Endothelial cell of umbilical vein (primary cell): ENCODE measurements at regions not wholly inside any gene's neighbourhood (a gene's known extent, or its start where the extent isn't known, plus 50 kb on each side); places are given as distances from the start of the nearest gene placed in this dataset.

ENCODE experiments used
- BruUV-seq: library from RNA; stranded (reverse); fragments of 400-500 nt; replicated peaks from 2 replicates; lab custom pipeline; 2021; lab: Mats Ljungman, UMichigan
- CTCF ChIA-PET: fragments of 300-600, 350-600 bp; sonication (Branson Sonifier 250); formaldehyde crosslinking; loops from one replicate; lab custom pipeline; 2021; ENCODE audit warnings: antibody characterized with exemption, inconsistent platforms; lab: Charles Lee
- POLR2A ChIA-PET: fragments of 300-600, 350-600 bp; sonication (Branson Sonifier 250); formaldehyde crosslinking; loops from one replicate; lab custom pipeline; 2021; ENCODE audit warnings: antibody characterized with exemption, inconsistent platforms; lab: Charles Lee
- DNase-seq: peaks from one replicate; pipeline ENCODE4 v3.0.0-alpha.2; 2011; ENCODE audit warnings: low read depth, low spot score
- FAIRE-seq: peaks from 2 replicates; lab custom pipeline; 2011; peaks lifted over from hg19 to GRCh38; lab: Jason Lieb, UNC
- H2AFZ ChIP-seq: 2 replicates; pipeline ENCODE4 v1.6.0; 2012; ENCODE audit warnings: low read depth, low read length, control low read depth, inconsistent platforms
- H3K27ac ChIP-seq: 2 replicates; pipeline ENCODE4 v1.5.1; 2011; ENCODE audit warnings: low read depth, mild to moderate bottlenecking, control low read depth, low read length, moderate library complexity; ENCODE audit not compliant: insufficient read depth
- H3K27me3 ChIP-seq, 2 experiments: 2 replicates each; pipeline versions ENCODE4 v1.6.0 to v1.6.1; 2011; ENCODE audit warnings: low read length in 2 of 2, mixed read lengths in 1 of 2; ENCODE audit not compliant: control insufficient read depth in 2 of 2, insufficient read depth in 2 of 2
- H3K36me3 ChIP-seq, 2 experiments: 2 replicates in 1 of 2; 3 replicates in 1 of 2; pipeline ENCODE4 v1.5.1; 2011; ENCODE audit warnings: low read length in 2 of 2, mild to moderate bottlenecking in 1 of 2, moderate library complexity in 1 of 2; ENCODE audit not compliant: control insufficient read depth in 2 of 2, insufficient read depth in 2 of 2; ENCODE audit errors: extremely low read depth in 1 of 2
- H3K4me1 ChIP-seq: 3 replicates; pipeline ENCODE4 v1.5.1; 2011; ENCODE audit warnings: mild to moderate bottlenecking, low read length; ENCODE audit not compliant: control insufficient read depth, insufficient read depth; ENCODE audit errors: extremely low read depth
- H3K4me2 ChIP-seq: 2 replicates; pipeline ENCODE4 v1.6.1; 2011; ENCODE audit warnings: low read length, control low read depth, mixed read lengths; ENCODE audit not compliant: insufficient read depth
- H3K4me3 ChIP-seq, 3 experiments: fragments of 200-600 bp in 1 of 3; sonication (generic), shearing (Covaris generic) in 1 of 3; replicated peaks in 1 of 3; 2 replicates each; pipeline ENCODE4 v1.5.1; 2011 to 2016; ENCODE audit warnings: control low read depth in 3 of 3, low read length in 3 of 3, mild to moderate bottlenecking in 2 of 3, inconsistent platforms in 1 of 3, low read depth in 1 of 3, moderate library complexity in 1 of 3; ENCODE audit not compliant: insufficient read depth in 1 of 3
- H3K79me2 ChIP-seq: 2 replicates; pipeline ENCODE4 v1.6.0; 2012; ENCODE audit warnings: low read length, inconsistent platforms; ENCODE audit not compliant: control insufficient read depth, insufficient read depth
- H3K9ac ChIP-seq: replicated peaks from 2 replicates; pipeline ENCODE3; 2011; ENCODE audit warnings: low read length, control low read depth; ENCODE audit not compliant: insufficient read depth; ENCODE audit errors: extremely low read depth
- H3K9me1 ChIP-seq: replicated peaks from 3 replicates; pipeline ENCODE4 v1.6.0; 2011; ENCODE audit warnings: mild to moderate bottlenecking, low read length; ENCODE audit not compliant: control insufficient read depth, insufficient read depth; ENCODE audit errors: extremely low read depth
- H3K9me3 ChIP-seq: replicated peaks from 2 replicates; pipeline ENCODE4 v1.5.1; 2012; ENCODE audit warnings: low read length, inconsistent platforms; ENCODE audit not compliant: control insufficient read depth, insufficient read depth
- H4K20me1 ChIP-seq: replicated peaks from 2 replicates; pipeline ENCODE3; 2011; ENCODE audit warnings: mild to moderate bottlenecking, low read length; ENCODE audit not compliant: control insufficient read depth, insufficient read depth; ENCODE audit errors: extremely low read depth
- EZH2 ChIP-seq: IDR thresholded peaks from 2 replicates; pipeline ENCODE4 v1.6.1; 2012; ENCODE audit warnings: borderline replicate concordance, low read depth, mild to moderate bottlenecking, moderate library complexity, low read length, inconsistent platforms; ENCODE audit not compliant: severe bottlenecking
- FOS ChIP-seq: IDR thresholded peaks from 2 replicates; pipeline ENCODE4 v1.6.1; 2011; ENCODE audit warnings: mild to moderate bottlenecking, low read length, moderate library complexity, borderline replicate concordance; ENCODE audit not compliant: insufficient read depth
- GATA2 ChIP-seq: IDR thresholded peaks from 2 replicates; pipeline ENCODE4 v1.7.0; 2011; ENCODE audit warnings: low read depth, mild to moderate bottlenecking, moderate library complexity, mixed read lengths, low read length; ENCODE audit not compliant: insufficient read length, insufficient read depth
- JUN ChIP-seq: IDR thresholded peaks from 2 replicates; pipeline ENCODE4 v1.6.1; 2011; ENCODE audit warnings: borderline replicate concordance, low read depth; ENCODE audit not compliant: insufficient read length, insufficient read depth
- dilution Hi-C: fragments of 300-500 bp; cut with MboI; formaldehyde crosslinking; loops from one replicate; pipeline ENCODE4 v1.15.0; 2019; ENCODE audit warnings: low sequenced_read_pairs; ENCODE audit not compliant: extremely low pct_ligation_motif_present
- intact Hi-C: fragments of 100-400 bp; cut with micrococcal nuclease; formaldehyde crosslinking; loops from one replicate; pipeline ENCODE4 v1.10.0; 2022

- H3K36me3 ChIP-seq: no peaks in the 10 kb centered on the region
- TF ChIP-seq GATA2 (no peak), FOS (peak; percentile 60), JUN (peak; percentile 25)
- peak overlapping the region; percentile 25 for H2AFZ ChIP-seq
- H3K27ac ChIP-seq: peak overlapping the region; percentile 18
- peak overlapping the region; percentile 62 for H3K4me2 ChIP-seq
- H3K9me3 ChIP-seq: peaks cover 4% of the 10 kb centered on the region
- FAIRE-seq: peak; percentile 58
- H3K9ac ChIP-seq: peak overlapping the region; percentile 15
- no TSS peak for BruUV-seq
- peaks cover 30% of the 10 kb centered on the region for H3K4me1 ChIP-seq
- H3K9me1 ChIP-seq: peaks cover 3% of the 10 kb centered on the region
- ChIA-PET POLR2A (no interaction called here), CTCF (interaction anchor here (0.7 to 1.2 kb wide), 4 partner anchors 14 to 211 kb away, joined by 3 to 8 read pairs (median 4); no protein-coding TSS in a partner anchor)
- no peak overlapping the region for H3K4me3 ChIP-seq
- no peaks in the 10 kb centered on the region for H3K27me3 ChIP-seq
- dilution Hi-C loops (no loop called here), intact Hi-C loops (loop anchor here (2.0 kb wide), 1 partner anchor 15 kb away; no protein-coding TSS in a partner anchor)
- DNase-seq: peak; percentile 93
- H4K20me1 ChIP-seq: no peaks in the 10 kb centered on the region
- H3K79me2 ChIP-seq: no peaks in the 10 kb centered on the region
These were observed 152.6 kb downstream of the CYB561 start for GRCh38 chr17:63293323-63294075.

- H3K27ac ChIP-seq: no peak overlapping the region
- no peaks in the 10 kb centered on the region for H4K20me1 ChIP-seq
- CTCF ChIA-PET: no interaction called here
- H3K27me3 ChIP-seq: no peaks in the 10 kb centered on the region
- H3K36me3 ChIP-seq: no peaks in the 10 kb centered on the region
- no peak overlapping the region for H3K4me2 ChIP-seq
- no peak overlapping the region for H3K9ac ChIP-seq
- POLR2A ChIA-PET: no interaction called here
- intact Hi-C loops: no loop called here
- no TSS peak for BruUV-seq
- TF ChIP-seq GATA2 (no peak), JUN (no peak), EZH2 (no peak)
- H3K79me2 ChIP-seq: no peaks in the 10 kb centered on the region
- peaks cover 30% of the 10 kb centered on the region for H3K4me1 ChIP-seq
- dilution Hi-C loops: no loop called here
- DNase-seq (no peak), FAIRE-seq (no peak)
- no peak overlapping the region for H3K4me3 ChIP-seq
- H2AFZ ChIP-seq: no peak overlapping the region
- H3K9me1 ChIP-seq: peaks cover under 1% of the 10 kb centered on the region
- H3K9me3 ChIP-seq: peaks cover 4% of the 10 kb centered on the region
These were observed 151.3 kb downstream of the CYB561 start for GRCh38 chr17:63294776-63295175.
